ENCODE measurements at regions not wholly inside any gene's neighbourhood (a gene's known extent, or its start where the extent isn't known, plus 50 kb on each side); places are given as distances from the start of the nearest gene placed in this dataset.

DNA sequence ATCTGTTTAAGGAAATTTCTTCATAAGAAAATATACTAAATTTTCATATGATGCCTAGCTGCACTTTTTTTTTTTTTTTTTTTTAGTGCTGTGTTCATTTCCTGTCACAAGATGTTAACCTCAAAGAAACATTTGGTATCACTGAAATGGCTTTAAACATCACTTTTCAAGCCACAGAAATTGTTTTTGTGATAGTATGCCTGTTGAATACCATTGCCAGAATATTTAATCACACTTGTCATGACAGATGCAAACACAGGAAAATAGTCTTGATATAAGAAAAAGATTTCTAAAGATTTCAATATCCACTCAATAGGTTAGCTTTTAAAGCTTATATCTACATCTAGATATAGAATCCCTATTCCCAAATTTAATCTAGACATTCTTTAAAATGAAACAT is 608.5 kb upstream of the AGTR1 start:
- DNase-seq (ENCODE audit: low spot score) = no peak
- in situ Hi-C loops (cut with MboI; ENCODE audit: low pct_unique_long_range_greater_than_20kb, low sequenced_read_pairs, unreplicated experiment) = no loop called here
- TF ChIP-seq, protein P1, sequence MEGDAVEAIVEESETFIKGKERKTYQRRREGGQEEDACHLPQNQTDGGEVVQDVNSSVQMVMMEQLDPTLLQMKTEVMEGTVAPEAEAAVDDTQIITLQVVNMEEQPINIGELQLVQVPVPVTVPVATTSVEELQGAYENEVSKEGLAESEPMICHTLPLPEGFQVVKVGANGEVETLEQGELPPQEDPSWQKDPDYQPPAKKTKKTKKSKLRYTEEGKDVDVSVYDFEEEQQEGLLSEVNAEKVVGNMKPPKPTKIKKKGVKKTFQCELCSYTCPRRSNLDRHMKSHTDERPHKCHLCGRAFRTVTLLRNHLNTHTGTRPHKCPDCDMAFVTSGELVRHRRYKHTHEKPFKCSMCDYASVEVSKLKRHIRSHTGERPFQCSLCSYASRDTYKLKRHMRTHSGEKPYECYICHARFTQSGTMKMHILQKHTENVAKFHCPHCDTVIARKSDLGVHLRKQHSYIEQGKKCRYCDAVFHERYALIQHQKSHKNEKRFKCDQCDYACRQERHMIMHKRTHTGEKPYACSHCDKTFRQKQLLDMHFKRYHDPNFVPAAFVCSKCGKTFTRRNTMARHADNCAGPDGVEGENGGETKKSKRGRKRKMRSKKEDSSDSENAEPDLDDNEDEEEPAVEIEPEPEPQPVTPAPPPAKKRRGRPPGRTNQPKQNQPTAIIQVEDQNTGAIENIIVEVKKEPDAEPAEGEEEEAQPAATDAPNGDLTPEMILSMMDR (IDR thresholded peaks at IDR 0.05; ENCODE audit: extremely low read depth, insufficient read depth, missing control alignments) = no peak

DNA sequence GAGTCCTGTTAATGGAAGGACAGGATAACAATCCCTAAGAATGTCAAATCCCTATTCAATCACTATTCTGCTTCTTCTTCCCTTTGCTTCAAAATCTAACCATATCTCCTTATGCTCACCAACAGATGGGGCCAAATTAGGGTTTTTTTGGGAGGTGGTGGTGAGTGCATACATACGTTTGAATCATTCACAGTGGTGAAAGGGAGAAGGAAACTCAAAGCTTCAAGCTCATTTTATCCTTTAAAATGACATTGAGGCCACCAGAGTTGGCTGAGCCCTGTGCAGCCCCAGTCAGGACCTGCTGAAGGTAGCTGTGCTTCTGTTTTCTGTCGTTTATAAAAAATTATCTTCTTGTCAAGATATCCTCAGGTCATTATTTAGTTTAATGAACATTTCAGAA is 607.5 kb upstream of the AGTR1 start:
- DNase-seq (ENCODE audit: low spot score) = no peak
- TF ChIP-seq, protein P1 (IDR thresholded peaks at IDR 0.05; ENCODE audit: extremely low read depth, insufficient read depth, missing control alignments) = no peak
- in situ Hi-C loops (cut with MboI; ENCODE audit: low pct_unique_long_range_greater_than_20kb, low sequenced_read_pairs, unreplicated experiment) = no loop called here

DNA sequence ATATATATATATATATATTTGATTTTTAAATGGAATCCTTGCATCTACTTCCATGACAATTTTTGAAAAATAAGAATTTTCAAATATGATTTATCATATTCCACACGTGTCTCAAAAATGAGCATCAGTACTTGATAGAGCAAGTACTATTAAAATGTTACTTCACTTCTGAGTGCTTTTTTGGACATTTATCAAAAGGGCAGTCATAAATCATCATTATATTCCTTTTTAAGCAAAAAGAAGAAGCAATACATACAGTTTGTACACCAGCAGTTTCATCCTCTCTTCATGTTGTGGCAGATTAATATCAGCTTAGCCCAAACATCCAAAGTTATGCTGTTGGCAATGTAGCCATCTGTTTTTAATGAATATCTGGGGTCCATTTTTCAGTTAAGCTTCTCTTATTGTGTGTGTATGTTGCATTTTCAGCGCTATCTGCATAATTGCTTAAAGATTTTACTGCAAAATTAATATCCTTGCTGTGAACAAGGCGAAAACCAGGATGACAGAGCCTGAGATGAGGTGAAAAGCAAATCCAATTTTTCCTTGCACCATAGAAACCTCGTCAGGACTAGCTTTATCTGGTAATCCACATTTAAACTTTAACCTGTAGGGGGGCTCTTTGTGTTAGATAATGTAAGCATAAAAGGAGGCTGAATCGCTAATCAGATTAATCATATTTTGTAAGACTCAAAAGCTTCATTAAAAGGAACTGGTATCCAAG is 604.9 kb upstream of the AGTR1 start:
- TF ChIP-seq, protein P1 (IDR thresholded peaks at IDR 0.05; ENCODE audit: extremely low read depth, insufficient read depth, missing control alignments) = no peak
- in situ Hi-C loops (cut with MboI; ENCODE audit: low pct_unique_long_range_greater_than_20kb, low sequenced_read_pairs, unreplicated experiment) = no loop called here
- no peak for DNase-seq (ENCODE audit: low spot score)

DNA sequence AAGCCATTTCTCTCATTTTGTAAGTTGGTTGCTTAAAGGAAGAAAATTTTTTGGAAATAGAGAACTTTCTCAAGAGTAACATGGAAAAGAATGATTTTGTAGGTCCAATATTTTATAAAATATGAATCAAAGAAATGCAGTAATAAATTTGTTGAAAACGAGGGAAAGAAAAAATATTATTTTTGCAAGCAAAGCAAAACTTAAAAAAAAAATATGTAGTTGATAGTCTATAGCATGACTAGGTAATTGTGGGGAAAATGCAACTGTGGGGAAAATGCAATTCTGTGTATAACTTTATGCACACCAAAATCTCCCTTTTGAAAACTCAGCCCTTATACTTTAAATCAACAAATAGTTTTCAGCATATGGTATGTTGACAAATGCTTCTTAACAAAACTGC is 604.0 kb upstream of the AGTR1 start:
- no peak for DNase-seq (ENCODE audit: low spot score)
- TF ChIP-seq, protein P1 (IDR thresholded peaks at IDR 0.05; ENCODE audit: extremely low read depth, insufficient read depth, missing control alignments) = no peak
- in situ Hi-C loops (cut with MboI; ENCODE audit: low pct_unique_long_range_greater_than_20kb, low sequenced_read_pairs, unreplicated experiment) = no loop called here

DNA sequence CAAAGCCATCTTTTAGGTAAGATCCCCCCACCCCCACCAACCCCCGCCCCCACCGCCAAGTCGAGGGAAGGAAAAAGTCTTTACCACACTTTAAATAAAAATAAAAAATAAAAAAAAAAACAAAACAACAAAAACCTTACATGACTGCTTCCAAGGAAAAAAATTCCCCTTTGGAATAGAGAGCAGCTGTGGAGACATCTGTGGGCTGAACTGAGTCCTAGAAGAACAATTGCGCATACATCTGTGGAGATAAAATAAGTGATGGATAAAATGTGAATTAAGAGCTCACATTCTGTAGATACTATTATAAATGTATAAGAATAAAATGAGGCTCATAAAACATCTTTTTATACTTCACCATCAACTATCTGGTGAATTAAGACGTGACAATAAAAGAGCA is 601.7 kb upstream of the AGTR1 start:
- in situ Hi-C loops (cut with MboI; ENCODE audit: low pct_unique_long_range_greater_than_20kb, low sequenced_read_pairs, unreplicated experiment) = no loop called here
- no peak for DNase-seq (ENCODE audit: low spot score)
- TF ChIP-seq, protein P1 (IDR thresholded peaks at IDR 0.05; ENCODE audit: extremely low read depth, insufficient read depth, missing control alignments) = no peak

DNA sequence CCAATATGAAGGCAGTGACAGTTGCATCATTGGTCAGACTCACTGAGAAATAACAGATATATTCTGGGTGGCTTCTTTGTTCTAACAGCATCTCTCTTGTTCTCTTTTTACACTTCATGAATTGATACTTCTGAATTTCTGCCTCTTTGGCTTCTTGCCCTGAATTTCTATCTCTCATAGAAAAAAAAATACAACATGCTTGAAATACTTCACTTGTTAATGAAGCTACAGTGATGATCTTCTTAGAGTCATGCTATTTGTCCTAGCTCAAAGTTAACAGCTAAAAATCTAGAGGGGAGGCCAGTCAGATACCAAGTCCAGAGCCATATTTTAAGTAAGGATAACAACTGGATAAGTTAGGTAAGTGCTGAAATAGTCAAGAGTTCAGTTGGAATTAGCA is 597.2 kb upstream of the AGTR1 start:
- TF ChIP-seq, protein P1 (IDR thresholded peaks at IDR 0.05; ENCODE audit: extremely low read depth, insufficient read depth, missing control alignments) = no peak
- in situ Hi-C loops (cut with MboI; ENCODE audit: low pct_unique_long_range_greater_than_20kb, low sequenced_read_pairs, unreplicated experiment) = no loop called here
- no peak for DNase-seq (ENCODE audit: low spot score)

Data from GM13977 (cell line).